Astrocyte (in vitro differentiated cells and primary cell): ENCODE measurements at regions not wholly inside any gene's neighbourhood (a gene's known extent, or its start where the extent isn't known, plus 50 kb on each side); places are given as distances from the start of the nearest gene placed in this dataset.

Experiments
- EZH2 ChIP-seq: IDR thresholded peaks from 2 replicates; pipeline ENCODE4 v1.6.1; 2012; ENCODE audit warnings: mild to moderate bottlenecking, low read length, inconsistent platforms; ENCODE audit not compliant: insufficient read depth
- TF ChIP-seq, protein P1 (sequence below): IDR thresholded peaks from 2 replicates; pipeline ENCODE4 v1.5.1; 2011; ENCODE audit warnings: low read depth, mild to moderate bottlenecking, inconsistent platforms, low read length, moderate library complexity; ENCODE audit not compliant: insufficient read depth

DNA sequence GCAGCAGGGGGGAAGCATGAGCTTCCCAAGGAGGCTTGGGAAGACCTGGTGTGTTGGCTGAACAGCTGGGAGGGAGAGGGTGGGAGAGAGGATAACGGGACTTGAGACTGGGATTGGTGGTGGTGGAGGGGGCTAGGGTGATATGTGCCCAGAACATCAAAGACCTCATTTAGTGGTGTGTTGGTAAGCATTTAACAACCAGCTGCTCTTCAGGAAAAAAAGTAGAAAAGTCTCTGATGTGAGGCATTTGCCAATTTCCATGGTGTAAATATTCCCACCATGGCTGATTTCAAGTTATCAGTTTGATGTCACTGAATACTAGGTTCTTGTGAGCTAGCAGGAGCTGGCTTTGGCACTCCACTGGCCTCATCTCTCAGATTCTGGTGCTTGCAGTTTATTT, 170.8 kb downstream of the MACROH2A1 start:
- TF ChIP-seq, protein P1, sequence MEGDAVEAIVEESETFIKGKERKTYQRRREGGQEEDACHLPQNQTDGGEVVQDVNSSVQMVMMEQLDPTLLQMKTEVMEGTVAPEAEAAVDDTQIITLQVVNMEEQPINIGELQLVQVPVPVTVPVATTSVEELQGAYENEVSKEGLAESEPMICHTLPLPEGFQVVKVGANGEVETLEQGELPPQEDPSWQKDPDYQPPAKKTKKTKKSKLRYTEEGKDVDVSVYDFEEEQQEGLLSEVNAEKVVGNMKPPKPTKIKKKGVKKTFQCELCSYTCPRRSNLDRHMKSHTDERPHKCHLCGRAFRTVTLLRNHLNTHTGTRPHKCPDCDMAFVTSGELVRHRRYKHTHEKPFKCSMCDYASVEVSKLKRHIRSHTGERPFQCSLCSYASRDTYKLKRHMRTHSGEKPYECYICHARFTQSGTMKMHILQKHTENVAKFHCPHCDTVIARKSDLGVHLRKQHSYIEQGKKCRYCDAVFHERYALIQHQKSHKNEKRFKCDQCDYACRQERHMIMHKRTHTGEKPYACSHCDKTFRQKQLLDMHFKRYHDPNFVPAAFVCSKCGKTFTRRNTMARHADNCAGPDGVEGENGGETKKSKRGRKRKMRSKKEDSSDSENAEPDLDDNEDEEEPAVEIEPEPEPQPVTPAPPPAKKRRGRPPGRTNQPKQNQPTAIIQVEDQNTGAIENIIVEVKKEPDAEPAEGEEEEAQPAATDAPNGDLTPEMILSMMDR: no peak
- no peak for TF ChIP-seq EZH2
